ENCODE measurements at regions not wholly inside any gene's neighbourhood (a gene's known extent, or its start where the extent isn't known, plus 50 kb on each side); places are given as distances from the start of the nearest gene placed in this dataset.

GRCh38 chr17:59469786-59470485 lies 95.5 kb upstream of the DHX40 start (continued):
- TF ChIP-seq ATF5 (CRISPR knock-in tag; IDR thresholded peaks at IDR 0.05; ENCODE audit: low read depth) = 0 out of 2 replicates have a peak, but pooled peaks have one; percentile 40
- TF ChIP-seq DPF2 (CRISPR knock-in tag; IDR thresholded peaks at IDR 0.05; ENCODE audit: borderline replicate concordance, low read depth) = peak; percentile 99
- TF ChIP-seq ZNF567 (CRISPR knock-in tag; IDR thresholded peaks at IDR 0.05; ENCODE audit: borderline replicate concordance) = no peak
- peak; percentile 87 for TF ChIP-seq ZNF574 (CRISPR knock-in tag; IDR thresholded peaks at IDR 0.05)
- TF ChIP-seq ZBTB38 (CRISPR knock-in tag; IDR thresholded peaks at IDR 0.05) = peak; percentile 58; the same call in 1 of the 2 replicates
- no peak for TF ChIP-seq MATR3 (CRISPR knock-in tag; IDR thresholded peaks at IDR 0.05)
- peak; percentile 99 for TF ChIP-seq FOXJ3 (CRISPR knock-in tag; IDR thresholded peaks at IDR 0.05; ENCODE audit: borderline replicate concordance)
- peak; percentile 94 for TF ChIP-seq HMG20A (CRISPR knock-in tag; IDR thresholded peaks at IDR 0.05; ENCODE audit: borderline replicate concordance)
- TF ChIP-seq SKIL (CRISPR knock-in tag; IDR thresholded peaks at IDR 0.05; ENCODE audit: borderline replicate concordance) = peak; percentile 99
- TF ChIP-seq HNRNPUL1 (IDR thresholded peaks at IDR 0.05; ENCODE audit: low read depth, low read length) = no peak
- no peak for TF ChIP-seq ZNF530 (CRISPR knock-in tag; IDR thresholded peaks at IDR 0.05; ENCODE audit: low read depth)
- peak; percentile 100 for TF ChIP-seq HNF4A (CRISPR knock-in tag; IDR thresholded peaks at IDR 0.05)
- peak; percentile 87 for TF ChIP-seq ZSCAN29 (CRISPR knock-in tag; conservative IDR thresholded peaks at IDR 0.05)
- TF ChIP-seq SMC3 (IDR thresholded peaks at IDR 0.05; ENCODE audit: low read length) = peak; percentile 44; the same call in 1 of the 2 replicates
- TF ChIP-seq ZNF883 (CRISPR knock-in tag; IDR thresholded peaks at IDR 0.05; ENCODE audit: not compliant biosample characterization) = peak; percentile 16
- peak; percentile 90 for TF ChIP-seq CEBPG (CRISPR knock-in tag; IDR thresholded peaks at IDR 0.05)
- no peak for TF ChIP-seq JARID2 (CRISPR knock-in tag; IDR thresholded peaks at IDR 0.05; ENCODE audit: insufficient replicate concordance)
- peak; percentile 99 for TF ChIP-seq HMG20B (CRISPR knock-in tag; conservative IDR thresholded peaks at IDR 0.05)
- peak; percentile 98 for TF ChIP-seq IKZF5 (CRISPR knock-in tag; IDR thresholded peaks at IDR 0.05)
- TF ChIP-seq MBNL3 (CRISPR knock-in tag; conservative IDR thresholded peaks at IDR 0.05) = no peak
- TF ChIP-seq BORCS8-MEF2B (CRISPR knock-in tag; IDR thresholded peaks at IDR 0.05) = peak; percentile 80; the same call in 1 of the 2 replicates
- TF ChIP-seq GATAD1 (CRISPR knock-in tag; IDR thresholded peaks at IDR 0.05) = 0 out of 2 replicates have a peak, but pooled peaks have one; percentile 19
- TF ChIP-seq TP53 (CRISPR knock-in tag; conservative IDR thresholded peaks at IDR 0.05) = 0 out of 2 replicates have a peak, but pooled peaks have one; percentile 54
- peak; percentile 64; the same call in 1 of the 2 replicates for TF ChIP-seq ZFP82 (CRISPR knock-in tag; IDR thresholded peaks at IDR 0.05; ENCODE audit: borderline replicate concordance)
- TF ChIP-seq CCDC6 (CRISPR knock-in tag; IDR thresholded peaks at IDR 0.05) = peak; percentile 23; the same call in 1 of the 2 replicates
